ENCODE measurements at regions not wholly inside any gene's neighbourhood (a gene's known extent, or its start where the extent isn't known, plus 50 kb on each side); places are given as distances from the start of the nearest gene placed in this dataset.

- H3K9me3 ChIP-seq (ENCODE audit: control insufficient read depth, low read length): no peaks in the 10 kb centered on the region
- H3K36me3 ChIP-seq (ENCODE audit: control insufficient read depth, insufficient read depth, low read length, severe bottlenecking): no peaks in the 10 kb centered on the region
- peak overlapping the region; percentile 30 for H3K4me3 ChIP-seq (ENCODE audit: low read length)
- DNase-seq (ENCODE audit: low read depth): peak; percentile 86
- peaks cover 44% of the 10 kb centered on the region for H3K4me1 ChIP-seq (ENCODE audit: control insufficient read depth, insufficient read depth, low read length)
- H3K27me3 ChIP-seq (replicated peaks; ENCODE audit: control insufficient read depth, insufficient read depth, low read length): no peaks in the 10 kb centered on the region
- peak overlapping the region; percentile 48 for H3K9ac ChIP-seq (ENCODE audit: low read length)
These were observed 102.0 kb downstream of the DIRAS3 start for GRCh38 chr1:67948151-67949080.

- Histone ChIP-seq H3K4me1 (ENCODE audit: control insufficient read depth, insufficient read depth, low read length) (peaks cover 38% of the 10 kb centered on the region), H3K27me3 (replicated peaks; ENCODE audit: control insufficient read depth, insufficient read depth, low read length) (no peaks in the 10 kb centered on the region), H3K4me3 (ENCODE audit: low read length) (no peak overlapping the region), H3K9me3 (ENCODE audit: control insufficient read depth, low read length) (no peaks in the 10 kb centered on the region), H3K9ac (ENCODE audit: low read length) (no peak overlapping the region), H3K36me3 (ENCODE audit: control insufficient read depth, insufficient read depth, low read length, severe bottlenecking) (no peaks in the 10 kb centered on the region)
- no peak for DNase-seq (ENCODE audit: low read depth)
These were observed 103.3 kb downstream of the DIRAS3 start for GRCh38 chr1:67947114-67947513.

GRCh38 chr1:67945733-67946374, 104.6 kb downstream of the DIRAS3 start:
- H3K9ac ChIP-seq (ENCODE audit: low read length): no peak overlapping the region
- H3K4me3 ChIP-seq (ENCODE audit: low read length): no peak overlapping the region
- DNase-seq (ENCODE audit: low read depth): peak; percentile 28
- peaks cover 38% of the 10 kb centered on the region for H3K4me1 ChIP-seq (ENCODE audit: control insufficient read depth, insufficient read depth, low read length)
- no peaks in the 10 kb centered on the region for H3K9me3 ChIP-seq (ENCODE audit: control insufficient read depth, low read length)
- H3K36me3 ChIP-seq (ENCODE audit: control insufficient read depth, insufficient read depth, low read length, severe bottlenecking): no peaks in the 10 kb centered on the region
- H3K27me3 ChIP-seq (replicated peaks; ENCODE audit: control insufficient read depth, insufficient read depth, low read length): no peaks in the 10 kb centered on the region

- DNase-seq (ENCODE audit: low read depth): peak; percentile 38
- Histone ChIP-seq H3K4me3 (ENCODE audit: low read length) (no peak overlapping the region), H3K9me3 (ENCODE audit: control insufficient read depth, low read length) (no peaks in the 10 kb centered on the region), H3K36me3 (ENCODE audit: control insufficient read depth, insufficient read depth, low read length, severe bottlenecking) (no peaks in the 10 kb centered on the region), H3K9ac (ENCODE audit: low read length) (no peak overlapping the region), H3K4me1 (ENCODE audit: control insufficient read depth, insufficient read depth, low read length) (peaks cover 34% of the 10 kb centered on the region), H3K27me3 (replicated peaks; ENCODE audit: control insufficient read depth, insufficient read depth, low read length) (no peaks in the 10 kb centered on the region)
These were observed 108.2 kb downstream of the DIRAS3 start for GRCh38 chr1:67942274-67942673.

- Histone ChIP-seq H3K9me3 (ENCODE audit: control insufficient read depth, low read length) (no peaks in the 10 kb centered on the region), H3K4me1 (ENCODE audit: control insufficient read depth, insufficient read depth, low read length) (peaks cover 33% of the 10 kb centered on the region)
These were observed 108.5 kb upstream of the GNG12 start for GRCh38 chr1:67941746-67942145.

GRCh38 chr1:67941155-67941554, 107.9 kb upstream of the GNG12 start:
- H3K4me1 ChIP-seq (ENCODE audit: control insufficient read depth, insufficient read depth, low read length): peaks cover 33% of the 10 kb centered on the region

More at GRCh38 chr1:67941746-67942145, 108.5 kb upstream of the GNG12 start:
- H3K4me3 ChIP-seq (ENCODE audit: low read length): no peak overlapping the region
- H3K36me3 ChIP-seq (ENCODE audit: control insufficient read depth, insufficient read depth, low read length, severe bottlenecking): no peaks in the 10 kb centered on the region
- H3K27me3 ChIP-seq (replicated peaks; ENCODE audit: control insufficient read depth, insufficient read depth, low read length): no peaks in the 10 kb centered on the region
- peak; percentile 54 for DNase-seq (ENCODE audit: low read depth)
- peak overlapping the region; percentile 29 for H3K9ac ChIP-seq (ENCODE audit: low read length)

GRCh38 chr1:67939942-67940341, 106.7 kb upstream of the GNG12 start:
- Histone ChIP-seq H3K9ac (ENCODE audit: low read length) (no peak overlapping the region), H3K4me3 (ENCODE audit: low read length) (no peak overlapping the region), H3K27me3 (replicated peaks; ENCODE audit: control insufficient read depth, insufficient read depth, low read length) (no peaks in the 10 kb centered on the region), H3K9me3 (ENCODE audit: control insufficient read depth, low read length) (no peaks in the 10 kb centered on the region), H3K4me1 (ENCODE audit: control insufficient read depth, insufficient read depth, low read length) (peaks cover 33% of the 10 kb centered on the region), H3K36me3 (ENCODE audit: control insufficient read depth, insufficient read depth, low read length, severe bottlenecking) (no peaks in the 10 kb centered on the region)
- no peak for DNase-seq (ENCODE audit: low read depth)

More at GRCh38 chr1:67941155-67941554, 107.9 kb upstream of the GNG12 start:
- H3K9me3 ChIP-seq (ENCODE audit: control insufficient read depth, low read length): no peaks in the 10 kb centered on the region
- no peaks in the 10 kb centered on the region for H3K27me3 ChIP-seq (replicated peaks; ENCODE audit: control insufficient read depth, insufficient read depth, low read length)
- no peaks in the 10 kb centered on the region for H3K36me3 ChIP-seq (ENCODE audit: control insufficient read depth, insufficient read depth, low read length, severe bottlenecking)
- no peak overlapping the region for H3K4me3 ChIP-seq (ENCODE audit: low read length)
- no peak overlapping the region for H3K9ac ChIP-seq (ENCODE audit: low read length)
- DNase-seq (ENCODE audit: low read depth): no peak

GRCh38 chr1:67939186-67939743, 106.0 kb upstream of the GNG12 start:
- H3K27me3 ChIP-seq (replicated peaks; ENCODE audit: control insufficient read depth, insufficient read depth, low read length): no peaks in the 10 kb centered on the region
- H3K9me3 ChIP-seq (ENCODE audit: control insufficient read depth, low read length): no peaks in the 10 kb centered on the region
- H3K4me1 ChIP-seq (ENCODE audit: control insufficient read depth, insufficient read depth, low read length): peaks cover 33% of the 10 kb centered on the region
- no peaks in the 10 kb centered on the region for H3K36me3 ChIP-seq (ENCODE audit: control insufficient read depth, insufficient read depth, low read length, severe bottlenecking)
- H3K4me3 ChIP-seq (ENCODE audit: low read length): no peak overlapping the region
- no peak for DNase-seq (ENCODE audit: low read depth)
- no peak overlapping the region for H3K9ac ChIP-seq (ENCODE audit: low read length)

- Histone ChIP-seq H3K36me3 (ENCODE audit: control insufficient read depth, insufficient read depth, low read length, severe bottlenecking) (no peaks in the 10 kb centered on the region), H3K9ac (ENCODE audit: low read length) (no peak overlapping the region), H3K4me1 (ENCODE audit: control insufficient read depth, insufficient read depth, low read length) (peaks cover 33% of the 10 kb centered on the region), H3K27me3 (replicated peaks; ENCODE audit: control insufficient read depth, insufficient read depth, low read length) (no peaks in the 10 kb centered on the region), H3K9me3 (ENCODE audit: control insufficient read depth, low read length) (no peaks in the 10 kb centered on the region), H3K4me3 (ENCODE audit: low read length) (no peak overlapping the region)
- DNase-seq (ENCODE audit: low read depth): peak; percentile 32
These were observed 104.4 kb upstream of the GNG12 start for GRCh38 chr1:67937651-67938050.

GRCh38 chr1:67937010-67937409, 103.7 kb upstream of the GNG12 start:
- Histone ChIP-seq H3K4me3 (ENCODE audit: low read length) (no peak overlapping the region), H3K36me3 (ENCODE audit: control insufficient read depth, insufficient read depth, low read length, severe bottlenecking) (no peaks in the 10 kb centered on the region)
- no peak for DNase-seq (ENCODE audit: low read depth)

GRCh38 chr1:67935560-67935959, 102.3 kb upstream of the GNG12 start:
- Histone ChIP-seq H3K9ac (ENCODE audit: low read length) (no peak overlapping the region), H3K36me3 (ENCODE audit: control insufficient read depth, insufficient read depth, low read length, severe bottlenecking) (no peaks in the 10 kb centered on the region), H3K4me1 (ENCODE audit: control insufficient read depth, insufficient read depth, low read length) (peaks cover 19% of the 10 kb centered on the region), H3K4me3 (ENCODE audit: low read length) (no peak overlapping the region), H3K27me3 (replicated peaks; ENCODE audit: control insufficient read depth, insufficient read depth, low read length) (no peaks in the 10 kb centered on the region), H3K9me3 (ENCODE audit: control insufficient read depth, low read length) (no peaks in the 10 kb centered on the region)
- no peak for DNase-seq (ENCODE audit: low read depth)

More at GRCh38 chr1:67937010-67937409, 103.7 kb upstream of the GNG12 start:
- Histone ChIP-seq H3K27me3 (replicated peaks; ENCODE audit: control insufficient read depth, insufficient read depth, low read length) (no peaks in the 10 kb centered on the region), H3K9me3 (ENCODE audit: control insufficient read depth, low read length) (no peaks in the 10 kb centered on the region), H3K4me1 (ENCODE audit: control insufficient read depth, insufficient read depth, low read length) (peaks cover 26% of the 10 kb centered on the region), H3K9ac (ENCODE audit: low read length) (no peak overlapping the region)

Data from adipocyte (in vitro differentiated cells).